H7 (cell line): ENCODE measurements at regions not wholly inside any gene's neighbourhood (a gene's known extent, or its start where the extent isn't known, plus 50 kb on each side); places are given as distances from the start of the nearest gene placed in this dataset.
A peak's percentile ranks its signal among the peaks of the same experiment; 100 is the strongest.
"Not testable (repeated sequence)": the region's sequence is repeated elsewhere in the genome, so short reads cannot be mapped to it uniquely, and the experiment has no call there.

Source experiments
- DNase-seq: peaks from one replicate; pipeline ENCODE4 v3.0.0; 2012
- H3K27me3 ChIP-seq: 2 replicates; pipeline ENCODE4 v1.6.0; 2011; ENCODE audit warnings: mild to moderate bottlenecking, low read length; ENCODE audit not compliant: control insufficient read depth, insufficient read depth
- H3K36me3 ChIP-seq: replicated peaks from 2 replicates; pipeline ENCODE4 v1.5.1; 2011; ENCODE audit warnings: low read length; ENCODE audit not compliant: control insufficient read depth, insufficient read depth
- H3K4me3 ChIP-seq: 2 replicates; pipeline ENCODE4 v1.5.1; 2011; ENCODE audit warnings: low read depth, mild to moderate bottlenecking, control low read depth, low read length, moderate library complexity; ENCODE audit not compliant: insufficient read depth

DNA sequence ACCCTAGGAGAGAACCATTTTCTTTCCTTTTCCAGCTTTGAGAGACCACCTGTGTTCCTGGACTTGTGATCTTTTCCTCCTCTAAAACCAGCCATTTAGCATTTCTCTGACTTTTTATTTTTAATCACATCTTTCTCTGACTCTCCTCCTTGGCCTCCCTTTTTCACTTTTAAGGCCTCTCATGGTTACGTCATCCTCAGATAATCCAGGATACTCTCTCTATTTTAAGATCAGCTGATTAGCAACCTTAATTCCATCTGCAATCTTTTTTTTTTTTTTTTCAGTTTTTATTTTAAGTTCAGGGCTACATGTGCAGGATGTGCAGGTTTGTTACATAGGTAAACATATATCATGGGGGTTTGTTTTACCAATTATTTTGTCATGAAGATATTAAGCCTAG lies 54.0 kb downstream of the RFPL4B start:
- Histone ChIP-seq H3K36me3 (no peaks in the 10 kb centered on the region), H3K4me3 (no peak overlapping the region), H3K27me3 (no peaks in the 10 kb centered on the region)
- DNase-seq: no peak

GRCh38 chr6:112407101-112407590 lies 60.0 kb downstream of the RFPL4B start:
- DNase-seq: no peak
- Histone ChIP-seq H3K4me3 (no peak overlapping the region), H3K36me3 (no peaks in the 10 kb centered on the region), H3K27me3 (no peaks in the 10 kb centered on the region)

GRCh38 chr6:112408522-112408921 lies 61.4 kb downstream of the RFPL4B start:
- Histone ChIP-seq H3K27me3 (no peaks in the 10 kb centered on the region), H3K4me3 (no peak overlapping the region), H3K36me3 (no peaks in the 10 kb centered on the region)
- DNase-seq: peak; percentile 9

DNA sequence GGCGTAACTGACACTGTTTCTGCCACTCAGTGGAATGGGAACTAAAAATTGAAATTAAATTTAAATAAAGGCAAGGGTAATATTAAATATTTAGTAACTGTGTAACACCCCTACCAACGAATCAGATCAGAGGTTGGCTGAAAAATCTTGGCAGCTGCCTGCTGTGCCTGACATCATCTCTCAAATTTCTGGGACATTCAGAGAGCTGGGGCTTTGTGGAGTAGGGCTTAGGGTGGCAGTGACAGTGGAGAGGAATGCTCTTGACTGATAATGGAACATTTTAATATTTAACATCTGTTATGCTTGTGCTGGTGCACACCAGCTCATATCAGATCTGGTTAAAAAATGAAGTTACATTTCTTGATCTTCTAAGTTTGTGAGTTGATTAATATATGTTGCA lies 62.2 kb downstream of the RFPL4B start:
- no peak overlapping the region for H3K4me3 ChIP-seq
- no peaks in the 10 kb centered on the region for H3K27me3 ChIP-seq
- no peaks in the 10 kb centered on the region for H3K36me3 ChIP-seq
- DNase-seq: no peak

GRCh38 chr6:112413780-112414179 lies 66.7 kb downstream of the RFPL4B start:
- no peak overlapping the region for H3K4me3 ChIP-seq
- no peak for DNase-seq
- no peaks in the 10 kb centered on the region for H3K27me3 ChIP-seq
- no peaks in the 10 kb centered on the region for H3K36me3 ChIP-seq

- no peak for DNase-seq
- H3K4me3 ChIP-seq: no peak overlapping the region
- no peaks in the 10 kb centered on the region for H3K36me3 ChIP-seq
- H3K27me3 ChIP-seq: no peaks in the 10 kb centered on the region
Observed at GRCh38 chr6:112415366-112415765, 68.2 kb downstream of the RFPL4B start.

- no peaks in the 10 kb centered on the region for H3K27me3 ChIP-seq
- no peak for DNase-seq
- H3K36me3 ChIP-seq: no peaks in the 10 kb centered on the region
- no peak overlapping the region for H3K4me3 ChIP-seq
Observed at GRCh38 chr6:112416866-112417265, 69.7 kb downstream of the RFPL4B start.

DNA sequence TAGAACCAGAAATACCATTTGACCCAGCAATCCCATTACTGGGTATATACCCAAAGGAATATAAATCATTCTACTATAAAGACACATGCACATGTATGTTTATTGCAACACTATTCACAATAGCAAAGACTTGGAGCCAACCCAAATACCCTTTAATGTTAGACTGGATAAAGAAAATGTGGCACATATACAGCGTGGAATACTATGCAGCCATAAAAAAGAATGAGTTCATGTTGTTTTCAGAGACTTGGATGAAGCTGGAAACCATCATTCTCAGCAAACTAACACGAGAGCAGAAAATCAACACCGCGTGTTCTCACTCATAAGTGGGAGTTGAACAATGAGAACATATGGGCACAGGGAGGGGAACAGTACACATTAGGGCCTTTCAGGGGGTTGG lies 79.9 kb downstream of the RFPL4B start:
- DNase-seq, H3K27me3 ChIP-seq, H3K36me3 ChIP-seq: not testable (repeated sequence)

GRCh38 chr6:112427499-112427898 lies 80.4 kb downstream of the RFPL4B start:
- no peak for DNase-seq
- Histone ChIP-seq H3K36me3 (no peaks in the 10 kb centered on the region), H3K27me3 (no peaks in the 10 kb centered on the region), H3K4me3 (no peak overlapping the region)

More for the DNA sequence above, 79.9 kb downstream of the RFPL4B start:
- not testable (repeated sequence) for H3K4me3 ChIP-seq

- no peaks in the 10 kb centered on the region for H3K27me3 ChIP-seq
- H3K4me3 ChIP-seq: no peak overlapping the region
- DNase-seq: no peak
- no peaks in the 10 kb centered on the region for H3K36me3 ChIP-seq
Observed at GRCh38 chr6:112428477-112428876, 81.3 kb downstream of the RFPL4B start.

- H3K4me3 ChIP-seq: no peak overlapping the region
- no peaks in the 10 kb centered on the region for H3K36me3 ChIP-seq
- DNase-seq: no peak
- H3K27me3 ChIP-seq: no peaks in the 10 kb centered on the region
Observed at GRCh38 chr6:112429226-112429625, 82.1 kb downstream of the RFPL4B start.

GRCh38 chr6:112431803-112432202 lies 84.7 kb downstream of the RFPL4B start:
- no peaks in the 10 kb centered on the region for H3K27me3 ChIP-seq
- DNase-seq: no peak
- no peak overlapping the region for H3K4me3 ChIP-seq
- H3K36me3 ChIP-seq: no peaks in the 10 kb centered on the region

- H3K27me3 ChIP-seq: no peaks in the 10 kb centered on the region
- no peak for DNase-seq
- no peaks in the 10 kb centered on the region for H3K36me3 ChIP-seq
Observed at GRCh38 chr6:112432853-112433252, 85.7 kb downstream of the RFPL4B start.

GRCh38 chr6:112433457-112433856 lies 86.3 kb downstream of the RFPL4B start:
- Histone ChIP-seq H3K36me3 (no peaks in the 10 kb centered on the region), H3K27me3 (no peaks in the 10 kb centered on the region), H3K4me3 (no peak overlapping the region)
- DNase-seq: no peak

More at GRCh38 chr6:112432853-112433252, 85.7 kb downstream of the RFPL4B start:
- no peak overlapping the region for H3K4me3 ChIP-seq

- H3K27me3 ChIP-seq: no peaks in the 10 kb centered on the region
Observed at GRCh38 chr6:112434896-112435435, 87.8 kb downstream of the RFPL4B start.

GRCh38 chr6:112437058-112437457 lies 89.9 kb downstream of the RFPL4B start:
- H3K27me3 ChIP-seq: no peaks in the 10 kb centered on the region
- no peak overlapping the region for H3K4me3 ChIP-seq
- DNase-seq: no peak
- H3K36me3 ChIP-seq: no peaks in the 10 kb centered on the region

More at GRCh38 chr6:112434896-112435435, 87.8 kb downstream of the RFPL4B start:
- H3K36me3 ChIP-seq: no peaks in the 10 kb centered on the region
- no peak overlapping the region for H3K4me3 ChIP-seq
- no peak for DNase-seq
